BJ (cell line): ENCODE measurements at regions not wholly inside any gene's neighbourhood (a gene's known extent, or its start where the extent isn't known, plus 50 kb on each side); places are given as distances from the start of the nearest gene placed in this dataset.

ENCODE experiments used
- CTCF ChIA-PET: fragments of 350-600 bp; formaldehyde crosslinking; extraction: SDS; loops from one replicate; lab custom pipeline; 2021; ENCODE audit warnings: antibody characterized with exemption, inconsistent platforms; lab: Yijun Ruan, JAX
- POLR2A ChIA-PET: fragments of 300-600 bp; sonication (Branson Sonifier 250); formaldehyde crosslinking; extraction: SDS; loops from one replicate; lab custom pipeline; 2021; ENCODE audit warnings: antibody characterized with exemption; lab: Charles Lee
- DNase-seq: peaks from one replicate; pipeline ENCODE4 v3.0.0-alpha.2; 2011; ENCODE audit warnings: low read depth
- H3K27me3 ChIP-seq: 2 replicates; pipeline ENCODE4 v1.6.0; 2011; ENCODE audit warnings: low read length; ENCODE audit not compliant: control insufficient read depth, insufficient read depth
- H3K36me3 ChIP-seq: 2 replicates; pipeline ENCODE4 v1.5.1; 2011; ENCODE audit warnings: low read length; ENCODE audit not compliant: control insufficient read depth, insufficient read depth
- H3K4me3 ChIP-seq: 2 replicates; pipeline ENCODE4 v1.5.1; 2011; ENCODE audit warnings: low read depth, mild to moderate bottlenecking, control low read depth, low read length
- CTCF ChIP-seq: IDR thresholded peaks from 2 replicates; pipeline ENCODE4 v1.5.1; 2011; ENCODE audit warnings: low read depth, mild to moderate bottlenecking, control low read depth, inconsistent platforms, low read length, moderate library complexity; ENCODE audit not compliant: insufficient read depth

GRCh38 chr2:123093199-123093598 lies 931.9 kb upstream of the CNTNAP5 start:
- Histone ChIP-seq H3K4me3 (no peak overlapping the region), H3K27me3 (no peaks in the 10 kb centered on the region), H3K36me3 (no peaks in the 10 kb centered on the region)
- POLR2A ChIA-PET = no interaction called here
- TF ChIP-seq CTCF = no peak
- CTCF ChIA-PET = no interaction called here
- DNase-seq = no peak

- Histone ChIP-seq H3K4me3 (no peak overlapping the region), H3K36me3 (no peaks in the 10 kb centered on the region), H3K27me3 (no peaks in the 10 kb centered on the region)
- no peak for DNase-seq
- no peak for TF ChIP-seq CTCF
- POLR2A ChIA-PET = no interaction called here
- CTCF ChIA-PET = no interaction called here
Measured at GRCh38 chr2:123095219-123095835, 929.8 kb upstream of the CNTNAP5 start.

GRCh38 chr2:123098619-123099018 lies 926.5 kb upstream of the CNTNAP5 start:
- ChIA-PET CTCF (no interaction called here), POLR2A (no interaction called here)
- DNase-seq = no peak
- Histone ChIP-seq H3K36me3 (no peaks in the 10 kb centered on the region), H3K27me3 (no peaks in the 10 kb centered on the region), H3K4me3 (no peak overlapping the region)
- TF ChIP-seq CTCF = no peak

GRCh38 chr2:123101434-123101833 lies 923.7 kb upstream of the CNTNAP5 start:
- no peak for DNase-seq
- H3K4me3 ChIP-seq = no peak overlapping the region
- ChIA-PET CTCF (no interaction called here), POLR2A (no interaction called here)
- H3K36me3 ChIP-seq = no peaks in the 10 kb centered on the region
- H3K27me3 ChIP-seq = no peaks in the 10 kb centered on the region
- TF ChIP-seq CTCF = no peak

GRCh38 chr2:123103902-123104301 lies 921.2 kb upstream of the CNTNAP5 start:
- H3K27me3 ChIP-seq = no peaks in the 10 kb centered on the region
- ChIA-PET POLR2A (no interaction called here), CTCF (no interaction called here)
- DNase-seq = no peak
- H3K4me3 ChIP-seq = no peak overlapping the region
- no peaks in the 10 kb centered on the region for H3K36me3 ChIP-seq
- TF ChIP-seq CTCF = no peak
